ENCODE measurements at regions not wholly inside any gene's neighbourhood (a gene's known extent, or its start where the extent isn't known, plus 50 kb on each side); places are given as distances from the start of the nearest gene placed in this dataset.

DNA sequence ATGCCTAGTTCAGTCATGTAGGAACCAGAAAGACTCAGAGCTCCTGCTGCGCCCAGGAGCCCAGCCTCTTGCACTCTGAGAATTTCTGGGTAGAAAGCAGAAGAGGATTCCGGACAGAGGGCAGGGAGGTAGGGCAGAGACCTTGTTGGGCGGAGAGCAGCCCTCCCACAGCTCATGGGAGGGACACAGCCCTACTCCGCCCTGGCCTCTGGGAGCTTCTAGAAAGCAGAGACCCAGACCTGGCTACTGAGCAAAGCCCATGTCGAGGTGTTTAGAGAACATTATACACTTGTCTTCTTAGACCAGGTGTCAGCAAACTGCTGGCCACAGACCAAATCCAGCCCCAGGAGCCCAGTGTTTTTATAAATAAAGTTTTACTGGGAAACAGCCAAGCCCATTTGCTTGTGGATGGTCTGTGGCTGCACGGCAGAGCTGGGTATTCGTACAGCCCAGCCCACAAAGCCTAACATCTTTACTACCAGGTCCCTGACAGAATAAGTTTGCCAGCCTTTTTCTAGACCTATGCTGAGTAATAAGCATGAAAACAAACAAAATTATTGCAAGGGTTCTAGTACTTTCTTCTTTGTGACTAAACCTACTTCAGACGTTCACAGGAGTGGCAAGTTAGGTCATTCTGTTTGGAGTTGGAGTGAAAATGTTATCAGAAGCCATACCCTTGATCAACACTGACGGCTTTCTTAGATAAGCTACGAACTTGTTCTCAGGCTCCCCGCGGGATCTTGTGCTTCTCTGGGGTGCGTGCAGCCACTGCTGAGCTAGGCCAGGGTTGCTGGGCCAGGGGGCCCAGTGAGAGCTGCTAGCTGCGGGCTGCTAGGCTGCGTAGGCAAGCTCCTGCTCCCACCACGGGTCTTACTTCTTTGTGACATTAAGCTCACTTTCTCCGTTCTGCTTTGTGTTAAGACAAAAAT, 235.1 kb upstream of the FOXQ1 start:
- Histone ChIP-seq H3K27me3 (ENCODE audit: control insufficient read depth in 1 of 2, insufficient read depth in 2 of 2, low read length in 1 of 2) (no peaks in the 10 kb centered on the region), H3K4me1 (ENCODE audit: control insufficient read depth in 1 of 2, insufficient read depth in 2 of 2, low read length in 2 of 2) (no peaks in the 10 kb centered on the region), H3K36me3 (ENCODE audit: control insufficient read depth in 1 of 2, insufficient read depth in 2 of 2, low read length in 1 of 2) (no peaks in the 10 kb centered on the region), H3K27ac (ENCODE audit: low read depth in 1 of 2, low read length in 2 of 2) (no peak overlapping the region), H3K4me3 (ENCODE audit: low read length in 2 of 2) (no peak overlapping the region), H3K9me3 (ENCODE audit: control insufficient read depth, low read length) (no peaks in the 10 kb centered on the region)
- ATAC-seq (ENCODE audit: low FRiP score) (no peak), DNase-seq (no peak)
- intact Hi-C loops (cut with DNase I) = no loop called here
- 73 to 78% methylated on average over 17 of the region's 17 CpGs for WGBS, 2 donors

- no peaks in the 10 kb centered on the region for H3K36me3 ChIP-seq (ENCODE audit: control insufficient read depth in 1 of 2, insufficient read depth in 2 of 2, low read length in 1 of 2)
- DNase-seq (no peak), ATAC-seq (ENCODE audit: low FRiP score) (no peak)
- H3K4me1 ChIP-seq (ENCODE audit: control insufficient read depth in 1 of 2, insufficient read depth in 2 of 2, low read length in 2 of 2) = no peaks in the 10 kb centered on the region
- no peaks in the 10 kb centered on the region for H3K9me3 ChIP-seq (ENCODE audit: control insufficient read depth, low read length)
- 71 to 74% methylated on average over 4 of the region's 4 CpGs for WGBS, 2 donors
- H3K27ac ChIP-seq (ENCODE audit: low read depth in 1 of 2, low read length in 2 of 2) = no peak overlapping the region
- H3K27me3 ChIP-seq (ENCODE audit: control insufficient read depth in 1 of 2, insufficient read depth in 2 of 2, low read length in 1 of 2) = no peaks in the 10 kb centered on the region
- intact Hi-C loops (cut with DNase I) = no loop called here
- no peak overlapping the region for H3K4me3 ChIP-seq (ENCODE audit: low read length in 2 of 2)
These were observed 236.0 kb upstream of the FOXQ1 start for GRCh38 chr6:1075880-1076279.

- ATAC-seq (ENCODE audit: low FRiP score) (no peak), DNase-seq (no peak)
- intact Hi-C loops (cut with DNase I) = no loop called here
- Histone ChIP-seq H3K9me3 (ENCODE audit: control insufficient read depth, low read length) (no peaks in the 10 kb centered on the region), H3K27ac (ENCODE audit: low read depth in 1 of 2, low read length in 2 of 2) (no peak overlapping the region), H3K36me3 (ENCODE audit: control insufficient read depth in 1 of 2, insufficient read depth in 2 of 2, low read length in 1 of 2) (no peaks in the 10 kb centered on the region), H3K27me3 (ENCODE audit: control insufficient read depth in 1 of 2, insufficient read depth in 2 of 2, low read length in 1 of 2) (no peaks in the 10 kb centered on the region), H3K4me1 (ENCODE audit: control insufficient read depth in 1 of 2, insufficient read depth in 2 of 2, low read length in 2 of 2) (no peaks in the 10 kb centered on the region), H3K4me3 (ENCODE audit: low read length in 2 of 2) (no peak overlapping the region)
- 5 to 9% methylated on average over 4 of the region's 4 CpGs for WGBS, 2 donors
These were observed 236.5 kb upstream of the FOXQ1 start for GRCh38 chr6:1075444-1075843.

GRCh38 chr6:1070085-1070521, 241.8 kb upstream of the FOXQ1 start:
- Histone ChIP-seq H3K4me3 (ENCODE audit: low read length in 2 of 2) (no peak overlapping the region), H3K4me1 (ENCODE audit: control insufficient read depth in 1 of 2, insufficient read depth in 2 of 2, low read length in 2 of 2) (no peaks in the 10 kb centered on the region), H3K27ac (ENCODE audit: low read depth in 1 of 2, low read length in 2 of 2) (no peak overlapping the region), H3K36me3 (ENCODE audit: control insufficient read depth in 1 of 2, insufficient read depth in 2 of 2, low read length in 1 of 2) (no peaks in the 10 kb centered on the region), H3K9me3 (ENCODE audit: control insufficient read depth, low read length) (no peaks in the 10 kb centered on the region), H3K27me3 (ENCODE audit: control insufficient read depth in 1 of 2, insufficient read depth in 2 of 2, low read length in 1 of 2) (no peaks in the 10 kb centered on the region)
- no peak for DNase-seq
- no peak for ATAC-seq (ENCODE audit: low FRiP score)
- WGBS, 2 donors = 18 to 19% methylated on average over 12 of the region's 12 CpGs
- intact Hi-C loops (cut with DNase I) = no loop called here

DNA sequence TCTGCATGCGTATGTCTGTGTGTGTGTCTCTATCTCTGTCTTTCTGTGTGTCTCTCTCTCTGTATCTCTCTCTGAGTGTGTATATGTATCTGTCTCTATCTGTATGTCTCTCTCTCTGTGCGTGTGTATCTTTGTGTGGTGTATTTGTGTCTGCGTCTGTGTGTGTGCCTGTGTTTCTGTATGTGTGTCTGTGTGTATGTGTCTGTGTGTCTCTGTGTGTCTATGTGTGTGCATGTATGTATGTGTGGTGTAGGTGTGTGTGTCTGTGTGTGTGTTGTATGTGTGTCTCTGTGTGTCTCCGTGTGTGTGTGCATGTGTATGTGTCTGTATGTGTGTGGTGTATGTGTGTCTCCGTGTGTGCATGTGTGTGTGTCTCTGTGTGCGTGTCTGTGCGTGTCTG, 243.0 kb upstream of the FOXQ1 start:
- DNase-seq (no peak), ATAC-seq (ENCODE audit: low FRiP score) (no peak)
- Histone ChIP-seq H3K9me3 (ENCODE audit: control insufficient read depth, low read length) (no peaks in the 10 kb centered on the region), H3K27ac (ENCODE audit: low read depth in 1 of 2, low read length in 2 of 2) (no peak overlapping the region), H3K4me3 (ENCODE audit: low read length in 2 of 2) (no peak overlapping the region), H3K27me3 (ENCODE audit: control insufficient read depth in 1 of 2, insufficient read depth in 2 of 2, low read length in 1 of 2) (no peaks in the 10 kb centered on the region), H3K4me1 (ENCODE audit: control insufficient read depth in 1 of 2, insufficient read depth in 2 of 2, low read length in 2 of 2) (no peaks in the 10 kb centered on the region), H3K36me3 (ENCODE audit: control insufficient read depth in 1 of 2, insufficient read depth in 2 of 2, low read length in 1 of 2) (no peaks in the 10 kb centered on the region)
- intact Hi-C loops (cut with DNase I) = no loop called here
- WGBS, 2 donors = 91 to 96% methylated on average over 7 of the region's 7 CpGs

GRCh38 chr6:1068068-1068467, 243.8 kb upstream of the FOXQ1 start:
- no peaks in the 10 kb centered on the region for H3K9me3 ChIP-seq (ENCODE audit: control insufficient read depth, low read length)
- no peak overlapping the region for H3K4me3 ChIP-seq (ENCODE audit: low read length in 2 of 2)
- no peaks in the 10 kb centered on the region for H3K4me1 ChIP-seq (ENCODE audit: control insufficient read depth in 1 of 2, insufficient read depth in 2 of 2, low read length in 2 of 2)
- WGBS, 2 donors = 70% methylated on average over 7 of the region's 7 CpGs
- DNase-seq = no peak
- no peaks in the 10 kb centered on the region for H3K36me3 ChIP-seq (ENCODE audit: control insufficient read depth in 1 of 2, insufficient read depth in 2 of 2, low read length in 1 of 2)
- no peak overlapping the region for H3K27ac ChIP-seq (ENCODE audit: low read depth in 1 of 2, low read length in 2 of 2)
- intact Hi-C loops (cut with DNase I) = no loop called here
- no peak for ATAC-seq (ENCODE audit: low FRiP score)
- H3K27me3 ChIP-seq (ENCODE audit: control insufficient read depth in 1 of 2, insufficient read depth in 2 of 2, low read length in 1 of 2) = no peaks in the 10 kb centered on the region

- intact Hi-C loops (cut with DNase I) = no loop called here
- no peak for DNase-seq
- no peaks in the 10 kb centered on the region for H3K4me1 ChIP-seq (ENCODE audit: control insufficient read depth in 1 of 2, insufficient read depth in 2 of 2, low read length in 2 of 2)
- no peaks in the 10 kb centered on the region for H3K9me3 ChIP-seq (ENCODE audit: control insufficient read depth, low read length)
- no peak overlapping the region for H3K27ac ChIP-seq (ENCODE audit: low read depth in 1 of 2, low read length in 2 of 2)
- no peak overlapping the region for H3K4me3 ChIP-seq (ENCODE audit: low read length in 2 of 2)
- 59 to 74% methylated on average over 3 of the region's 3 CpGs for WGBS, 2 donors
- H3K36me3 ChIP-seq (ENCODE audit: control insufficient read depth in 1 of 2, insufficient read depth in 2 of 2, low read length in 1 of 2) = no peaks in the 10 kb centered on the region
- H3K27me3 ChIP-seq (ENCODE audit: control insufficient read depth in 1 of 2, insufficient read depth in 2 of 2, low read length in 1 of 2) = no peaks in the 10 kb centered on the region
- no peak for ATAC-seq (ENCODE audit: low FRiP score)
These were observed 244.6 kb upstream of the FOXQ1 start for GRCh38 chr6:1067346-1067745.

DNA sequence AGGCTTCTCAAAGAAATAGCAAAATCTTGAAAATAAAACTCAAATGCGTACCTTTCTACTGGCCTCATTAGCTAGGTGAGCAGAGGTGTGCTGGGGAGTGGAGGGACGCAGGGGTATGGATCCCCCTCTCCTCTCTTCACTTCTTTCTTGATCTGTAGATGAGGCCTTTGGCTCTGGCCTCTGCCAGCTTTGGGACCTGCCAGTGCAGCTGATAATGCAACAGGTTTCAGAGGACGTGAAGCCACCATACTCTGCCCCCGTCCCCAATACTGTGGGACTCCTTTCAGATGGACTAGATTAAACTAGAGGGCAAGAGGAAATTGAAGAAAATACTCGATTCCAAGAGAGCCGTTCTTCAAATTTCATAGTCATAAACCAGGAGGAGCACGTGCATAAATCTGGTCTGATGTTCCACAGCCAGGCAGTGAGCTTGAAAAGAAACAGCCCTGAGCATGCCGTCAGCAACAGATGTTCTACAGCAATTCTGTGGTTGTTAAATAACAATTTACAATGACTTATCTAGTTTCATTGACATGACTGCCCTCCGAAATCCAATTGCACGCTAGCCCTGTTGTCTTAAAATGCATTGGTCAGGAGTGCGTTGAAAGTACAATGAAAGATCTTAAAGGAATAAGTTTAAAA, 245.3 kb upstream of the FOXQ1 start:
- Histone ChIP-seq H3K27me3 (ENCODE audit: control insufficient read depth in 1 of 2, insufficient read depth in 2 of 2, low read length in 1 of 2) (no peaks in the 10 kb centered on the region), H3K9me3 (ENCODE audit: control insufficient read depth, low read length) (no peaks in the 10 kb centered on the region), H3K27ac (ENCODE audit: low read depth in 1 of 2, low read length in 2 of 2) (no peak overlapping the region), H3K4me1 (ENCODE audit: control insufficient read depth in 1 of 2, insufficient read depth in 2 of 2, low read length in 2 of 2) (no peaks in the 10 kb centered on the region), H3K4me3 (ENCODE audit: low read length in 2 of 2) (no peak overlapping the region), H3K36me3 (ENCODE audit: control insufficient read depth in 1 of 2, insufficient read depth in 2 of 2, low read length in 1 of 2) (no peaks in the 10 kb centered on the region)
- intact Hi-C loops (cut with DNase I) = no loop called here
- no peak for ATAC-seq (ENCODE audit: low FRiP score)
- 80 to 88% methylated on average over 11 of the region's 11 CpGs for WGBS, 2 donors
- DNase-seq = no peak

GRCh38 chr6:1065986-1066385, 245.9 kb upstream of the FOXQ1 start:
- Histone ChIP-seq H3K4me1 (ENCODE audit: control insufficient read depth in 1 of 2, insufficient read depth in 2 of 2, low read length in 2 of 2) (no peaks in the 10 kb centered on the region), H3K27me3 (ENCODE audit: control insufficient read depth in 1 of 2, insufficient read depth in 2 of 2, low read length in 1 of 2) (no peaks in the 10 kb centered on the region), H3K4me3 (ENCODE audit: low read length in 2 of 2) (no peak overlapping the region), H3K36me3 (ENCODE audit: control insufficient read depth in 1 of 2, insufficient read depth in 2 of 2, low read length in 1 of 2) (no peaks in the 10 kb centered on the region), H3K27ac (ENCODE audit: low read depth in 1 of 2, low read length in 2 of 2) (no peak overlapping the region), H3K9me3 (ENCODE audit: control insufficient read depth, low read length) (no peaks in the 10 kb centered on the region)
- no peak for ATAC-seq (ENCODE audit: low FRiP score)
- no peak for DNase-seq
- intact Hi-C loops (cut with DNase I) = no loop called here
- 84 to 87% methylated on average over 8 of the region's 8 CpGs for WGBS, 2 donors

Measured in aorta (tissue), 5 donors.